Left forelimb (tissue), 1 donor: ENCODE measurements at regions not wholly inside any gene's neighbourhood (a gene's known extent, or its start where the extent isn't known, plus 50 kb on each side); places are given as distances from the start of the nearest gene placed in this dataset.
"Not testable (repeated sequence)": the region's sequence is repeated elsewhere in the genome, so short reads cannot be mapped to it uniquely, and the experiment has no call there.

Source experiments
- DNase-seq: peaks from one replicate; pipeline ENCODE4 v3.0.0-alpha.2; 2018; ENCODE audit warnings: low spot score

DNA sequence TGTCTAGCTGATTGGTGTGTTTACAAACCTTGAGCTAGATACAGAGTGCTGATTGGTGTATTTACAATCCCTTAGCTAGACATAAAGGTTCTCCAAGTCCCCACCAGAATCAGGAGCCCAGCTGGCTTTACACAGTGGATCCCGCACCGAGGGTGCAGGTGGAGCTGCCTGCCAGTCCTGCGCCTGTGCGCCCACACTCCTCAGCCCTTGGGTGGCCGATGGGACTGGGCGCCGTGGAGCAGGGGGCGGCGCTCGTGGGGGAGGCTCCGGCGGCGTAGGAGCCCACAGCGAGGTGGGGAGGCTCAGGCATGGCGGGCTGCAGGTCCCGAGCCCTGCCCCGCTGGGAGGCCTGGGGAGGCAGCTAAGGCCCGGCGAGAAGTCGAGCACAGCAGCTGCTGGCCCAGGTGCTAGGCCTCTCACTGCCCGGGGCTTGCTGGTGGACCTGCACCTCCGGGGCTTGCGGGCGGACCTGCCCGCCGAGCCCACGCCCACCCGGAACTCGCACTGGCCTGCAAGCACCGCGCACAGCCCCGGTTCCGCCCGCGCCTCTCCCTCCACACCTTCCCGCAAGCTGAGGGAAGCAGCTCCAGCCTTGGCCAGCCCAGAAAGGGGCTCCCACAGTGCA lies 51.0 kb upstream of the CDYL start:
- not testable (repeated sequence) for DNase-seq

DNA sequence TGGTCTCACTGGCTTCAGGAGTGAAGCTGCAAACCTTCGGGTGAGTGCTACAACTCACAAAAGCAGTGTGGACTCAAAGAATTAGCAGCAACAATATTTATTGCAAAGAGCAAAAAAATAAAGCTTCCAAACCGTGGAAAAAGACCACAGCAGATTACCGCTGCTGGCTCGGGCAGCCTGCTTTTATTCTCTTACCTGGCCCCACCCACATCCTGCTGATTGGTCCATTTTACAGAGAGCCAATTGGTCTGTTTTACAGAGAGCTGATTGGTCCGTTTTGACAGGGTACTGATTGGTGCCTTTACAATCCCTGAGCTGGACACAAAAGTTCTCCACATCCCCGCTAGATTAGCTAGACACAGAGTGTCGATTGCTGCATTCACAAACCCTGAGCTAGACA lies 51.5 kb upstream of the CDYL start:
- not testable (repeated sequence) for DNase-seq

DNA sequence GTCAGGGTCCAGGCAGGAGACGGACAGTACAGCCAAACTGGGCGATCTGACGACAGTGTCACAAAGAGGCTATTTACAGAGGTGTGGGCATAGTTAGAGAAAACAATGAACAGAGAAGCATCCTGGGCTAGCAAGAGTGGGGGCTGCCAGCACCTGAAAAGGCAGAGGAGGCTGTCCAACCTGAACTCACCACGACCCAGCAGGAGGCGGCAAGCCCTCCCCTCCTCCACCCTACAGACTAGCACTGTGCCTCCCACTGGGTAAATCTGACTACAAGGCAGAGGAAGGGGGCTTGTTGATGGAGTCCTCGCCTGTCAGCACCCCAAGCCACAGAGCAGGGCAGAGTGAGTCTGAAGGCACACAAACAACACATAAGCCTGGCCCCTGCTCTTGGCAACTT lies 52.8 kb upstream of the CDYL start:
- DNase-seq: no peak

DNA sequence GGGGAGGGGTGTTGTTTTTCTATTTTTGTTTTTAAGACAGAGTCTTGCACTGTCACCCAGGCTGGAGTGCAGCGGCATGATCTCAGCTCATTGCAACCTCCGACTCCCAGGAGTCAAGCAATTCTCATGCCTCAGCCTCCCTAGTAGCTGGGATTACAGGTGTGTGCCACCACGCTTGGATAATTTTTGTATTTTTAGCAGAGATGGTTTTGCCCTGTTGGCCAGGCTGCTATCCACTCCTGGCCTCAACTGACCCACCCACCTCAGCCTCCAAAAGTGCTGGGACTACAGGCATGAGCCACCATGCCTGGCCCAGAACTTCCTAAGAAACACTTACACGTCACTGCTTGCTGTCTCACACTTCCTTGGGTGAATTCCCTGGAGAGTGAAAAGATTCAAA lies 54.8 kb upstream of the CDYL start:
- DNase-seq: not testable (repeated sequence)

DNA sequence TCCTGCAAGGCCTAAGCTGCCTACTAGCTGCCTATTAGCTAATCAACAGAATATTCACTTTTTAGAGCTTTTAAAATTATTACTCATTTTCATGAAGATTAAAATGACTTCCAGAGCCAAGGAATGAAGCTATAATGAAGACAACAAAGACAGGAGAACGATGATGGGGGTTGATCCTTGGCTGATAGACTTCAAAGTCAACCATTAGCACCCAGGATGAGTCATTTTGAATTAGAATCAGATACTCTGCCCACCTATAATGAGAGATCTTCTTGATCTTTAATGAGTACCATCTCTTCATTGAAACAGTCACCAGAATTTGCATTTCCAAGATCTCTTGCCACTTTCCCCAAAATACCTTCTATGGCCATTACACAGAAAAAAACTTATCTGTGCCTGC lies 56.7 kb upstream of the CDYL start:
- DNase-seq: no peak

DNA sequence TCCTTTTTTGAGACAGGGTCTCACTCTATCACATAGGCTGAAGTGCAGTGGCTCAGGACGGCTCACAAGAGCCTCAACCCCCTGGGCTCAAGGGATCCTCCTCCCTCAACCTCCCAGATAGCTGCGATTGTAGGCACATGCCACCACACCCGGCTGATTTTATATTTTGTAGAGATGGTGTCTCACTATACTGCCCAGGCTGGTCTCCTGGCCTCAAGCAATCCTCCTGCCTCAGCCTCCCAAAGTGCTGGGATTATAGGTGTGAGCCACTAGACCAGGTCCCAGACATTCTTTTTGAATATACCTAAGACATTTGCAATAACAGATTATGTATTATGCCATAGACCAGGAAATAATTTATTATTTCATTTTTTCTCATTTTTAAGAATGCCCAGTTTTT lies 58.3 kb upstream of the CDYL start:
- DNase-seq: no peak

DNA sequence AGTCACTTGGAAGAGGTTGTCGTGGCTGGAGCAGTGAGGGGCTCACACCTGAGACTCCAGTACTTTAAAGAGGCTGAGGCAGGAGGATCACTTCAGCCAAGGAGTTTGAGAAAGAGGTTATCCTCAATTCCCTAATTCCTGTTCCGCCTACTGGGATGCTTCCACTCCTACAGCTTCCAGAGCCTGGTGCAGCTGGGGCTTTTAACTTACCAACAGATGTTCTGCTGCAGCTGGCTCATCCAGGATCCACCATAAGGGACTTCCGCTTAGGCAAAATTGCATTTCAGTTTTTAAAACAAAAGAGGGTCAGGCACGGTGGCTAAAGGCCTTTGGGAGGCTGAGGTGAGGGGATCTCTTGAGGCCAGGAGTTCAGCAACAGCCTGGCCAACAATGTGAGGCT lies 59.1 kb upstream of the CDYL start:
- DNase-seq: no peak

DNA sequence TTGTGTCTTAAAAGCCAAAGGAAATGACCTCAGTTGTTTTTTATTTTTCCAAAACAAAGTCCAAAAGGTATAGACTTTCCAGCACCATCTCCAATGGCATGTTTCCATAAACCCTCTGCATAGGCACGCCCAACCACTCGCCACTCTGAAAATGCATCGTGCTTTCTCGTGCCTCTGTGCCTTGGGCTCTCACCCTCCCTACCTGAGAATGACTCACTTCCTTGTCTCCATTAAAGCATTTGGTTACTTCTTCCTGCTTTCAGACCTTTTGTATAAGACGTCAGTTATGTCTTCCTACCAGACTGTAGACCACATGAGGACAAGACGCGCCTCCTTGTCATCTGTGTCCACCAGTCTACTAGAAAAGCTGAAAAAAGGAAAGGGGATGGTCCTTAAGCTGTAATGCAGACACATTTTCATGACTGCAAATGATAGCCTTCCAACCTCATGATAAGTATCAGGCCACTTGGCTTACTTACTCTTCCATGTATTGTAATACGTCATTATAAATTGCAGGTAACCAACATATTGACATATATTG lies 61.2 kb upstream of the CDYL start:
- no peak for DNase-seq

DNA sequence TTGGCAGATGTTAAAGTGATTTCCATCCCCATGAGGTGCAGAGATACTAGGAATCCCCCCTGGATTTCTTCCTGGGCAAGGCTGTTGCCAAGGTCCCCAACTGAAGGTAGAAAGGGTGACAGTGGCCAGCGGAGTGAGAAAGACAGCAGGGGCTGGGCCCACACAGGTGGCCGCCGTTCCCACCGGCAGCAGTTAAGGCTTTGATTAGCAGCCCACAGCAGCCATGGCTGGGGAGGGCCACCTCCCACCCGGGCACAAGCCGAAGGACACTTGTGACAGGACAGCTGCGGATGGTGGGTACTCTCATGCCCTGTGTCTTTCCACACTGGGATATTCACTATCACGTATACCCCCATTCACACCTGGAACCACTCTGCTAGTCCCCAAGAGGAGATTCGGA lies 63.9 kb upstream of the CDYL start:
- no peak for DNase-seq

DNA sequence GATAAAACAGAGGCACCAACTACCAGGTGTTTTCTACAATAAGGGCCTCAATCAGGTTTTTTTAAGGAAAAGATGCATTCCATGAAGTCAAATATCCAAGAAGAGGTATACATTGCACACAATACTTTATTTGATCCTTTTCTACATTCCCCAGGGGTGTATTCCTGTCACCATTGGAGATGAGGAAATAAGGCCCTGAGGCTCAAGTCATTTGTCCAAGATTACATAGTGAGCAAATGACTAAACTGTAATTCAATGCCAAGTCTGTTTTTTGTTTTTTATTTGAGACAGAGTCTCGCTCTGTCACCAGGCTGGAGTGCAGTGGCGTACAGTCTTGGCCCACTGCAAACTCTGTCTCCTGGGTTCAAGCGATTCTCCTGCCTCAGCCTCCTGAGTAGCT lies 69.2 kb upstream of the CDYL start:
- DNase-seq: no peak

DNA sequence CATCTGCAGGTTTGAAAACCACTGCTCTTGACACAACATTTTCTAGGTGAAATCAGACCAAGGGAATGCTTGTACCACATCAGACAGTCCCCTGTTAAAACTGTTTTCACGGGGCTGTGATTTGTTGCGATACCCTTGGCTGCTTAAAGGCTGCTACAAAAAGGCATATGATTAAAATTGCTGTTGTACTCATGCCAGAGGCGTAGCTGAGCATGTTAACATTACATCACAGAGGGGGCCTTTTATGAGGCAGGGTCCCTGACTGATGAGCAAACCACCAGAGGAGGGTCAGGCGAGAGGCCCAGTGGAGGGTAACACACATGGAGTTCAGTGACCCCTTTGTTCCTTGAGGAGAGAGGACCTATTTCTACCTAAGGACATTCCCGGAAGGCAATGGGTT lies 70.4 kb upstream of the CDYL start:
- DNase-seq: no peak

DNA sequence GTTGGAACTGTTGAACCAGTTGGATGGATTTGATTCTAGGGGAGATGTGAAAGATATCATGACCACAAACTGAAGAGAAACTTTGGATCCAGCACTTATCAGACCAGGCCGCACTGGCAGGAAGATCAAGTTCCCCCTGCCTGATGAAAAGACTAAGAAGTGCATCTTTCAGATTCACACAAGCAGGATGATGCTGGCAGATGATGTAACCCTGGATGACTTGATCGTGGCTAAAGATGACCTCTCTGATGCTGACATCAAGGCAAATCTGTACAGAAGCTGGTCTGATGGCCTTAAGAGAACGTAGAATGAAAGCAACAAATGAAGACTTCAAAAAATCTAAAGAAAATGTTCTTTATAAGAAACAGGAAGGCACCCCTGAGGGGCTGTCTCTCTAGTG lies 72.8 kb upstream of the CDYL start:
- DNase-seq: no peak

DNA sequence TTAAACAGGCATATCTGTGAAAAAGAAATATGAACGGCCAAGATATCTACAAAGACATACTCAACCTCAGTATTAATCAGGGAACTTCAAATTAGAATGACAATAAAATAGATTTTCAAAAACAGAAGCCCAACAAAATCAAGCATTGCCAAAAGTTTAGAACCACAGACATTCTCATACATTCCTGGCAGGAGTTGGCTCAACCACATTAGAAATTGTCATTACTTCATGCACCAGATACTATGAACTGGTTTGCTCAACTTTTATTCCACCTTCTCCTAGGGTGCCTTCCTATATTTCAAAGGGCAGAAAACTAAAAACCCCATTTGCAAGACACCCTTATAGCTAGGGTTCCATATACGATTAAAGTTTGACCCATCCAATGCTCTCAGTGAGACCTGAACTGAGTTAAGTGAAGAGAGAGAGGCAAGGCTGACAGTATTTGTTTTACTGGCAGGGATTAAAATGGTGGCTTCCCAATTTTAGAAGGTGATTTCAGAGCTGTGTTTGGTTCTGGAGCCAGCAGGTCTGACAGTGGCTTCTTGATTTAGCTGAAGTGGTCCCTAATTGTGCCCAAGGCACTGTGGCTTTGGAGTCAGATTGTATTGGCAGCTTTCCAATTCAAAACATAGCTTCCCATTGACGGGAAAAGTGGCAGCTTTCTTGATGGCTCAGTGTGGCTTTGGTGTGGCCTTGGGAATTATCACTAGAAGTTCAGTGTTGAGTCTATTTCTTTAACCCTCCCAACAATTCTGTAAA lies 77.1 kb upstream of the CDYL start:
- DNase-seq: no peak

DNA sequence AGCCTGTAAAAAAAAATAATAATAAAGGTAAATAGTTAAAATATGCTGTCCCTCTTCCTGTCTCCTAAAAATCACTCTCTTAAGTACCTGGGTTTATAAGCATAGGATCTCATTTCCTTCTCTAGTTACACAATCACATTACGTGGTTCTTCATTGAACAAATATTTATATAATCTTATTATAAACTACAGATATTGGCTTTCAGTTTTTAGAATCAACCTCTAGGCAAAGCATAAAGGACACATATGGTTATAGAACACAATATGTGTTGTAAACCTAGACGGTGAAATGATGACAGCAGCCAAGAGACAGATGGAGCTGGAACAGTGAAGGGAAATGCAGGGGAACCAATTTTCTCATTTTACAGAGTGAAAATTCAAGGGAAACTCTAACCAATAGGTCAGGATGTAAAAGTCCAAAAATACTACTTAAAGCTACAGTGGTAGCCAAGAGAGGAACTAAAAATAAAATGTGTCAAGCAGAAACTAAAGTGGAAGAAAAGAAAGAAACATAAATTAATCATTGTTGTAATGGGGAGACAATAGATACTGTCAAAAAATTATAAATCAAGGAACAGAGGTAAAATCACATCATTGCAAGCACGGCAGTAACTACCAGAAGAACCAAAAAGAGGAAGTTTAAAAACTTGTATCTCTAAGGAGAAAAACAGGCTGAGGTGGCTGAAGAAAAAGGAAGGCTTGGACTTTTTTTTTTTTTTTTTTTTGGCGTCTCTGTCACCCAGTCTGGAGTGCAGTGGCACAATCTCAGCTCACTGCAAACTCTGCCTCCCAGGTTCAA lies 82.8 kb upstream of the CDYL start:
- DNase-seq: no peak

DNA sequence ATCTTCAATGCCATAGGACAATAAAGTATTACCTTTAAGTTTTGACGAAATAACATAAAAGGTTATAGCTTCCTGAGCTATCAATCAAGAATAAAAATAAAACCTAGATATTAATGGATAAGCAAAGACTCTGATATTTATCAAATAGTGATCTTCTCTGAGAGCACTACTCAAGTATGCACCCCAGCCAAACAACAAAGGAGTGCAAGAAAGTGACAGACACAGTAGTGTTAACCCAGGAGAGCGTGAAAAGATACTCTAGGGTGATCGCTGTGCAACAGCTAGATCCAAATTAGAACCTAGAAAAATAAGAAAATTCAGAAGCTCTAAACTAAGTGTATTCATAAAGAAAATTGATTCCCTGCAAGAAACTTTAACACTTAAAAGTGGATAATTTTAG lies 83.5 kb upstream of the CDYL start:
- DNase-seq: no peak

DNA sequence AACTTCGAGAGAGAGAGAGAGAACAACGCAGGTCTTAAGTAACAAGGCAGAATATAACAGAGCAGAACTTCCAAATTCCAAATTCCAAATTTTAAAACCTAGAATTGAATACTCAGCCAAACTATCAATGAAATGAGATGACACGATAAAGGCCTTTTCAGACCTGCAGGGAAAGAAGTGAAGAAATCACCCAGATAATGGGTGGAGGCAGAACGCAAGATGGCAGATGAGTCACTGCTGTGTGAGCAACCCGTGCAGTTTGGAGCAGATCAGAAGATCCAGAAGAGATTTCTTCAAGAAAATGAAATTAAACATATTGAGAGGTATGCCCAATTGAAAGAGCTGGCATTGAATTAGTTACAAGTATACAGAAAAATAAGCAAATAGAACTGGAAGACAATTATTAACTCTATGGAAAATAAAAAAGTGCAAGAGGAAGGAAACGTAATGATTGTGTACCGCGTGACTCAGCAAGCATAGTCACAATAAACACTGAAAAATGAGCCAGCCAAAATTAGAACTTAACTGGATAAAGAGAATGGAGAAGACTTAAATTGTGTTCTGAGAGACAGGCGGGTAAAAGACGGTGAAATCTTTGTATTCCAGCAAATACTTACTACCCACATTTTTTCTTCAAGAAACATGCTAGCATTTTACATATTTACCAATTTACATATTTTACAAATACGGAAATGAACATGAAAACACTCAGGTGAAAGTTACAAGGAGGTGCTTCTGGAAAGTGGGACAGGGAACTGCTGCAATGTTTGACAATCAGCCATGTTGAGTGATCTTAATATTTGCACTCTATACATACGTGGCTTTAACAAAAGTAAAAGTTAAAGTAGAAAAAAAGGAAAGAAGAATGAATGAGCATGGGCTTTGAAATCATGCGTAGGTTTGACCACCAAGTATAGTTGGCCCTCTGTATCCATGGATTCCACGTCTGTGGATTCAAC lies 87.9 kb upstream of the CDYL start:
- DNase-seq: no peak

DNA sequence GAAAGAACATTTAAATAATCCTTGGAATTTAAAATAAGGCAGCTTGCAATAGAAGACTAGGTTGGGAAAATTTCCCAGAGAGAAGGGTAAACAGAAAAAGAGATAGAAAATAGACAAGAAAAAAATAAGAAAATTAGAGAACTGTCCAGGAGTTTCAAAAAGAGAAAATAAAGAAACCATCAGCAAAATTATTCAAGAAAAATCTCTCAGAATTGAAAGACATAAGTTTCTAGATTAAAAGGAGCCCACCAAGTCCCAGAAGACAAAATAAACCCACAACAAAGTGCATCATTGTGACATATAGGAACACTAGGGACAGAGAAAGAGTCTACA lies 88.6 kb upstream of the CDYL start:
- DNase-seq: no peak

DNA sequence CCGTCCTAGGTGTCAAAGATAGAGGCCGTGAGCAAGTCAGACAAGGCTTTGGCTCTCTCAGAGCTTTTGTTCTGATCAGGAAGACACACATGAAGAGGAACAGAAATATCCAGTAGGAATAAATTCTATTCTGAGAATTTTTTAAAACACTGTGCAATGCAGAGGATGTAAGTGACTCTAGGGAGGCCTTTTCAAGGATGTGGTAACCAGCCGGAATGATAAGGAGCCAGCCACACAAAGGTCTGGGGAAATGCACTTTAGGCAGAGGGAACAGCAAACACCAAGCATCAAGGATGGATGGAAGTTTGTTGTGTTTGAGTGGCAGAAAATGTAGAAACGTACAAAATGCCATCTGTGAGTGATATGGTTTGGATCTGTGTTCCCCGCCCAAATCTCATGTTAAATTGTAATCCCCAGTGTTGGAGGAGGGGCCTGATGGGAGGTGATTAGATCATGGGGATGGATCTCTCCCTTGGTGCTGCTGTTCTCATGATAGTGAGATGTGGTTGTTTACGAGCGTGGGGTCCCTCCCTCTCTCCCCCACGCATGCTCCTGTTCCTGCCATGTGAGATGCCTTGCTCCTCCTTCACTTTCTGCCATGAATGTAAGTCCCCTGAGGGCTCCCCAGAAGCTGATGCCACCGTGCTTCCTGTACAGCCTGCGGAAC lies 93.6 kb upstream of the CDYL start:
- no peak for DNase-seq

DNA sequence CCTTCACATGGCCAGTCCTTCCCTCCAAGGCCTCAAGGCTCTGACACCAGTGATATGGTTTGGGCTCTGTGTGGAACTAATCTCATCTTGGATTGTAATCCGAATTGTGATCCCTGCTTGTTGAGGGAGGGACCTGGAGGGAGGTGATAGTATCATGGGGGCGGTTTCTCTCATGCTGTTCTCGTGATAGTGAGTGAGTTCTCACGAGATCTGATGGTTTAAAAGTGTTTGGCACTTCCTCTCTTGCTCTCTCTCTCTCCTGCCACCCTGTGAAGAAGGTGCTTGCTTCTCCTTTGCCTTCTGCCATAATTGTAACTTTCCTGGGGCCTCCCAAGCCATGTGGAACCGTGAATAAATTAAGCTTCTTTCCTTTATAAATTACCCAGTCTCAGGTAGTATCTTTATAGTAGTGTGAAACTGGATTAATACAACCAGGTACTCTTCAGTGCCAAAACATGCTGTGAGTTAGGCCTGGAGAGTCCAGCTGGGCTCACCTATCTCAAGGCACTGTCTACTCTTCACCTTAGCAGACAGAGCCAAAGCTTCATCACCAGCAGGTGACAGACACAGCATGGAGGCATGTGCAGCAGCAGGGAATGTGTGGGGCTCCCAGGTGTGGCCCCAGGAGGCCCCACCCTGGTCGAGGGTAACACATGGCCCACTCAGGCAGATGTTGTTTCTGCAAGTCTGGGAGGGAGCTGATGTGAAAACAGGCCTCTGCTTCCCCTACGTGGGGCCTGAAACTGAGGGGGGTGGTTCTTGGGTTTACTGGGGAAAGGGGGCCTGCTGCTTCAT lies 97.5 kb upstream of the CDYL start:
- no peak for DNase-seq

DNA sequence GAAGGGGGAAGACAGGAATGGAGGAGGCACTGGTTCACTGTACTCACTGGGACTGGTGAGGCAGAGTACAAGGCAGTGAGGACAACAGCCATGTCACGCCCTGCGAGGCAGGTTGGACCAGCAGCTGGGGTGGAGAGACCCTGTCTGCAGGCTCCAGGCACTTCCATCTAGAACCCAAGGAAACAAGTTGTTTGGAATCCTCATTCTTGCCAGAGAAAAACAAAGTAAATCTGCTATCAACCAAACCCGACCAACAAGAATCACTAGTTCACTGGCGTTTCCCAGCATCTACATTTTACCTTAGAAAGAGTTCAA lies 98.5 kb upstream of the CDYL start:
- no peak for DNase-seq
